Sigmoid colon (tissue), 6 donors: ENCODE measurements at regions not wholly inside any gene's neighbourhood (a gene's known extent, or its start where the extent isn't known, plus 50 kb on each side); places are given as distances from the start of the nearest gene placed in this dataset.
"Not testable (repeated sequence)": the region's sequence is repeated elsewhere in the genome, so short reads cannot be mapped to it uniquely, and the experiment has no call there.

Experiments
- DNase-seq: peaks from one replicate; pipeline ENCODE4 v3.0.0-alpha.2; 2019
- H3K27ac ChIP-seq, 4 donors: fragments of 200-600 bp; sonication (generic); one replicate each; pipeline ENCODE4 v1.5.1; 2016 to 2019; ENCODE audit warnings: mild to moderate bottlenecking in 1 of 4
- H3K27me3 ChIP-seq, 3 donors: fragments of 200-600 bp; sonication (generic); one replicate each; pipeline ENCODE4 v1.5.1; 2019; ENCODE audit warnings: mild to moderate bottlenecking in 1 of 3
- H3K36me3 ChIP-seq, 4 donors: fragments of 200-600 bp; sonication (generic); one replicate each; pipeline ENCODE4 v1.5.1; 2016 to 2019
- H3K4me1 ChIP-seq, 4 donors: fragments of 200-600 bp; sonication (generic); one replicate each; pipeline ENCODE4 v1.5.1; 2017 to 2019
- H3K4me3 ChIP-seq, 4 donors: fragments of 200-600 bp; sonication (generic); one replicate each; pipeline ENCODE4 v1.5.1; 2017 to 2019; ENCODE audit warnings: mild to moderate bottlenecking in 2 of 4, moderate library complexity in 1 of 4
- H3K9me3 ChIP-seq, 4 donors: fragments of 200-600 bp in 3 of 4; sonication (generic) in 3 of 4; one replicate each; pipeline versions ENCODE4 v1.5.1 to v1.6.1; 2013 to 2019
- CTCF ChIP-seq, 4 experiments: fragments of 450-650 bp in 3 of 4; fragments of 200-600 bp in 1 of 4; IDR thresholded peaks; one replicate each; pipeline ENCODE4 v1.5.1; 2016 to 2019; ENCODE audit warnings: antibody characterized with exemption in 4 of 4, mild to moderate bottlenecking in 3 of 4, moderate library complexity in 2 of 4
- EP300 ChIP-seq, 4 donors: sonication (generic); formaldehyde crosslinking; IDR thresholded peaks; one replicate each; pipeline ENCODE4 v1.6.1; 2017; ENCODE audit warnings: antibody characterized with exemption in 4 of 4
- POLR2A ChIP-seq, 2 donors: fragments of 450-650 bp; IDR thresholded peaks; one replicate each; pipeline ENCODE4 v1.6.1; 2016; ENCODE audit warnings: antibody characterized with exemption in 2 of 2, mild to moderate bottlenecking in 2 of 2, moderate library complexity in 2 of 2
- POLR2AphosphoS5 ChIP-seq, 4 donors: sonication (generic); formaldehyde crosslinking; IDR thresholded peaks; one replicate each; pipeline ENCODE4 v1.6.1; 2017; ENCODE audit warnings: antibody characterized with exemption in 4 of 4
- WGBS, 2 donors: extraction: QIAGEN DNeasy Blood & Tissue Kit; methylation state at CpG; one replicate each; pipeline ENCODE4 v1.1.7; 2013; 5-methylcytosine and 5-hydroxymethylcytosine counted together
- intact Hi-C: fragments of 100-400 bp; cut with DNase I; formaldehyde crosslinking; loops from one replicate; pipeline ENCODE4 v1.15.1; 2023
- donor health status: healthy with polysubstance abuse.
- donor health status: healthy.

GRCh38 chr1:219066098-219066497 is 107.6 kb upstream of the LYPLAL1 start:
- no peak overlapping the region for H3K4me3 ChIP-seq

GRCh38 chr1:219066631-219067349 is 106.9 kb upstream of the LYPLAL1 start:
- Histone ChIP-seq H3K27me3 (no peaks in the 10 kb centered on the region), H3K36me3 (no peaks in the 10 kb centered on the region), H3K4me3 (no peak overlapping the region), H3K27ac (peak overlapping the region in 2 of 4 donors; percentile 30 to 52), H3K4me1 (peaks cover 0 to 17% (median 7%) of the 10 kb centered on the region in 4 donors), H3K9me3 (no peaks in the 10 kb centered on the region)
- no peak for DNase-seq
- TF ChIP-seq CTCF (IDR thresholded peaks at IDR 0.05) (peak in 2 of 4 experiments; percentile 38 to 40), EP300 (IDR thresholded peaks at IDR 0.05) (no peak), POLR2A (IDR thresholded peaks at IDR 0.05) (no peak), POLR2AphosphoS5 (IDR thresholded peaks at IDR 0.05) (peak in 1 of 4 donors; percentile 27)
- intact Hi-C loops, result loop anchor here (10.0 kb wide), 1 partner anchor 732 kb away; no protein-coding TSS in a partner anchor
- 36 to 56% methylated on average over 1 of the region's 1 CpG for WGBS, 2 donors

More at GRCh38 chr1:219066098-219066497, 107.6 kb upstream of the LYPLAL1 start:
- Histone ChIP-seq H3K27me3 (no peaks in the 10 kb centered on the region), H3K27ac (peak overlapping the region in 2 of 4 donors; percentile 30 to 52), H3K36me3 (no peaks in the 10 kb centered on the region), H3K9me3 (no peaks in the 10 kb centered on the region), H3K4me1 (peaks cover 0 to 17% (median 7%) of the 10 kb centered on the region in 4 donors)
- no peak for DNase-seq
- intact Hi-C loops, result loop anchor here (10.0 kb wide), 1 partner anchor 731 kb away; no protein-coding TSS in a partner anchor
- TF ChIP-seq POLR2A (IDR thresholded peaks at IDR 0.05), result no peak
- no peak for TF ChIP-seq EP300 (IDR thresholded peaks at IDR 0.05)
- TF ChIP-seq POLR2AphosphoS5 (IDR thresholded peaks at IDR 0.05), result no peak
- no peak for TF ChIP-seq CTCF (IDR thresholded peaks at IDR 0.05)
- 93 to 94% methylated on average over 1 of the region's 1 CpG for WGBS, 2 donors

GRCh38 chr1:219067350-219067712 is 106.3 kb upstream of the LYPLAL1 start:
- H3K27ac ChIP-seq, result peak overlapping the region in 2 of 4 donors; percentile 30 to 52

GRCh38 chr1:219070395-219070794 is 103.3 kb upstream of the LYPLAL1 start:
- intact Hi-C loops, H3K4me3 ChIP-seq, H3K27me3 ChIP-seq, H3K36me3 ChIP-seq, DNase-seq, H3K27ac ChIP-seq, H3K9me3 ChIP-seq: not testable (repeated sequence)
- WGBS, 2 donors, result 79 to 86% methylated on average over 2 of the region's 2 CpGs
- peaks cover 0 to 17% (median 7%) of the 10 kb centered on the region in 4 donors for H3K4me1 ChIP-seq

More at GRCh38 chr1:219067350-219067712, 106.3 kb upstream of the LYPLAL1 start:
- WGBS, 2 donors, result 80 to 91% methylated on average over 4 of the region's 4 CpGs
- Histone ChIP-seq H3K36me3 (no peaks in the 10 kb centered on the region), H3K9me3 (no peaks in the 10 kb centered on the region), H3K4me1 (peaks cover 0 to 17% (median 7%) of the 10 kb centered on the region in 4 donors), H3K4me3 (no peak overlapping the region), H3K27me3 (no peaks in the 10 kb centered on the region)
- no peak for DNase-seq
- intact Hi-C loops, result loop anchor here (10.0 kb wide), 1 partner anchor 733 kb away; no protein-coding TSS in a partner anchor
- TF ChIP-seq CTCF (IDR thresholded peaks at IDR 0.05), result no peak
- no peak for TF ChIP-seq EP300 (IDR thresholded peaks at IDR 0.05)
- no peak for TF ChIP-seq POLR2AphosphoS5 (IDR thresholded peaks at IDR 0.05)
- TF ChIP-seq POLR2A (IDR thresholded peaks at IDR 0.05), result no peak

GRCh38 chr1:219071209-219071608 is 102.5 kb upstream of the LYPLAL1 start:
- peaks cover 0 to 13% (median 5%) of the 10 kb centered on the region in 4 donors for H3K4me1 ChIP-seq
- H3K9me3 ChIP-seq, result no peaks in the 10 kb centered on the region
- H3K27me3 ChIP-seq, result no peaks in the 10 kb centered on the region
- intact Hi-C loops, result no loop called here
- H3K27ac ChIP-seq, result no peak overlapping the region
- no peaks in the 10 kb centered on the region for H3K36me3 ChIP-seq
- no peak for DNase-seq
- 74 to 85% methylated on average over 4 of the region's 4 CpGs for whole genome bisulfite sequencing, 2 donors
- no peak overlapping the region for H3K4me3 ChIP-seq
- TF ChIP-seq POLR2A (IDR thresholded peaks at IDR 0.05) (no peak), POLR2AphosphoS5 (IDR thresholded peaks at IDR 0.05) (no peak), EP300 (IDR thresholded peaks at IDR 0.05) (no peak), CTCF (IDR thresholded peaks at IDR 0.05) (no peak)
